WERI-Rb-1 (cell line): ENCODE measurements at regions not wholly inside any gene's neighbourhood (a gene's known extent, or its start where the extent isn't known, plus 50 kb on each side); places are given as distances from the start of the nearest gene placed in this dataset.

Source experiments
- DNase-seq: peaks from one replicate; pipeline ENCODE4 v3.0.0-alpha.2; 2020
- H3K27ac ChIP-seq: fragments of 250-450 bp; sonication (Bioruptor Pico); 2 replicates; pipeline ENCODE4 v1.5.1; 2020; ENCODE audit warnings: mild to moderate bottlenecking, moderate library complexity
- H3K27me3 ChIP-seq: fragments of 250-450 bp; sonication (Bioruptor Pico); 2 replicates; pipeline ENCODE4 v1.5.1; 2021; ENCODE audit warnings: mild to moderate bottlenecking, low read depth, moderate library complexity; ENCODE audit not compliant: insufficient read depth, severe bottlenecking
- H3K36me3 ChIP-seq: fragments of 250-450 bp; sonication (Bioruptor Pico); 2 replicates; pipeline ENCODE4 v1.5.1; 2020; ENCODE audit warnings: mild to moderate bottlenecking, moderate library complexity
- H3K4me3 ChIP-seq: 2 replicates; pipeline ENCODE4 v1.5.1; 2011; ENCODE audit warnings: low read depth, mild to moderate bottlenecking, control low read depth, low read length
- H3K9me3 ChIP-seq: fragments of 250-450 bp; sonication (Bioruptor Pico); 2 replicates; pipeline ENCODE4 v1.5.1; 2021; ENCODE audit warnings: mild to moderate bottlenecking, moderate library complexity; ENCODE audit not compliant: severe bottlenecking
- CTCF ChIP-seq: IDR thresholded peaks from 2 replicates; pipeline ENCODE4 v1.5.1; 2011; ENCODE audit warnings: low read depth, mild to moderate bottlenecking, control low read depth, inconsistent platforms, low read length

GRCh38 chr11:45477588-45477987 is 187.8 kb downstream of the CHST1 start:
- no peak overlapping the region for H3K27ac ChIP-seq
- DNase-seq, result no peak
- H3K4me3 ChIP-seq, result no peak overlapping the region
- H3K9me3 ChIP-seq, result no peaks in the 10 kb centered on the region
- H3K36me3 ChIP-seq, result no peaks in the 10 kb centered on the region
- no peak for TF ChIP-seq CTCF
- H3K27me3 ChIP-seq, result no peaks in the 10 kb centered on the region

- Histone ChIP-seq H3K4me3 (no peak overlapping the region), H3K9me3 (no peaks in the 10 kb centered on the region), H3K27me3 (no peaks in the 10 kb centered on the region), H3K27ac (no peak overlapping the region), H3K36me3 (no peaks in the 10 kb centered on the region)
- TF ChIP-seq CTCF, result no peak
- no peak for DNase-seq
Measured at GRCh38 chr11:45476126-45476525, 189.3 kb downstream of the CHST1 start.

GRCh38 chr11:45475173-45475572 is 189.0 kb upstream of the SYT13 start:
- no peak for TF ChIP-seq CTCF
- Histone ChIP-seq H3K27ac (no peak overlapping the region), H3K9me3 (no peaks in the 10 kb centered on the region), H3K36me3 (no peaks in the 10 kb centered on the region), H3K4me3 (no peak overlapping the region), H3K27me3 (no peaks in the 10 kb centered on the region)
- DNase-seq, result no peak

- DNase-seq, result peak; percentile 30
- no peaks in the 10 kb centered on the region for H3K27me3 ChIP-seq
- TF ChIP-seq CTCF, result no peak
Measured at GRCh38 chr11:45473341-45473895, 187.3 kb upstream of the SYT13 start.

GRCh38 chr11:45472716-45473317 is 186.7 kb upstream of the SYT13 start:
- H3K36me3 ChIP-seq, result no peaks in the 10 kb centered on the region
- DNase-seq, result no peak
- TF ChIP-seq CTCF, result no peak
- H3K9me3 ChIP-seq, result no peaks in the 10 kb centered on the region
- no peak overlapping the region for H3K4me3 ChIP-seq
- no peaks in the 10 kb centered on the region for H3K27me3 ChIP-seq
- no peak overlapping the region for H3K27ac ChIP-seq

More at GRCh38 chr11:45473341-45473895, 187.3 kb upstream of the SYT13 start:
- Histone ChIP-seq H3K9me3 (no peaks in the 10 kb centered on the region), H3K27ac (no peak overlapping the region; the same call in 1 of the 2 replicates), H3K4me3 (no peak overlapping the region), H3K36me3 (no peaks in the 10 kb centered on the region)

GRCh38 chr11:45471266-45471665 is 185.1 kb upstream of the SYT13 start:
- Histone ChIP-seq H3K27me3 (no peaks in the 10 kb centered on the region), H3K9me3 (no peaks in the 10 kb centered on the region), H3K36me3 (no peaks in the 10 kb centered on the region), H3K27ac (no peak overlapping the region), H3K4me3 (no peak overlapping the region)
- no peak for DNase-seq
- TF ChIP-seq CTCF, result no peak
